Activated naive CD8-positive, alpha-beta T cell treated with anti-CD3 and anti-CD28 coated beads for 36 hours (primary cell): ENCODE measurements at regions not wholly inside any gene's neighbourhood (a gene's known extent, or its start where the extent isn't known, plus 50 kb on each side); places are given as distances from the start of the nearest gene placed in this dataset.

ENCODE experiments used
- DNase-seq: peaks from one replicate; pipeline ENCODE4 v3.0.0; 2021
- H3K27ac Mint-ChIP-seq: one replicate; pipeline ENCODE4 v1.8.0; 2022; ENCODE audit warnings: mild to moderate bottlenecking, moderate library complexity, mixed read lengths
- H3K27me3 Mint-ChIP-seq: one replicate; pipeline ENCODE4 v1.8.0; 2022; ENCODE audit warnings: mild to moderate bottlenecking, mixed read lengths
- H3K36me3 Mint-ChIP-seq: one replicate; pipeline ENCODE4 v1.8.0; 2021; ENCODE audit warnings: mild to moderate bottlenecking, mixed read lengths
- H3K4me1 Mint-ChIP-seq: one replicate; pipeline ENCODE4 v1.8.0; 2021; ENCODE audit warnings: mixed read lengths
- H3K4me3 Mint-ChIP-seq: one replicate; pipeline ENCODE4 v1.8.0; 2022; ENCODE audit warnings: mild to moderate bottlenecking, moderate library complexity, mixed read lengths
- H3K9me3 Mint-ChIP-seq: one replicate; pipeline ENCODE4 v1.8.0; 2022; ENCODE audit warnings: mixed read lengths

- H3K27ac Mint-ChIP-seq: no peak overlapping the region
- H3K27me3 Mint-ChIP-seq: peaks cover 14% of the 10 kb centered on the region
- H3K9me3 Mint-ChIP-seq: no peaks in the 10 kb centered on the region
- no peaks in the 10 kb centered on the region for H3K36me3 Mint-ChIP-seq
- no peak for DNase-seq
- H3K4me1 Mint-ChIP-seq: peaks cover 9% of the 10 kb centered on the region
- no peak overlapping the region for H3K4me3 Mint-ChIP-seq
Observed at GRCh38 chr5:133750856-133751255, 138.5 kb upstream of the FSTL4 start.

GRCh38 chr5:133750356-133750755 is 138.0 kb upstream of the FSTL4 start:
- Mint-ChIP-seq H3K4me3 (no peak overlapping the region), H3K4me1 (peaks cover 9% of the 10 kb centered on the region), H3K27ac (no peak overlapping the region), H3K36me3 (no peaks in the 10 kb centered on the region), H3K27me3 (peaks cover 9% of the 10 kb centered on the region), H3K9me3 (no peaks in the 10 kb centered on the region)
- no peak for DNase-seq

DNA sequence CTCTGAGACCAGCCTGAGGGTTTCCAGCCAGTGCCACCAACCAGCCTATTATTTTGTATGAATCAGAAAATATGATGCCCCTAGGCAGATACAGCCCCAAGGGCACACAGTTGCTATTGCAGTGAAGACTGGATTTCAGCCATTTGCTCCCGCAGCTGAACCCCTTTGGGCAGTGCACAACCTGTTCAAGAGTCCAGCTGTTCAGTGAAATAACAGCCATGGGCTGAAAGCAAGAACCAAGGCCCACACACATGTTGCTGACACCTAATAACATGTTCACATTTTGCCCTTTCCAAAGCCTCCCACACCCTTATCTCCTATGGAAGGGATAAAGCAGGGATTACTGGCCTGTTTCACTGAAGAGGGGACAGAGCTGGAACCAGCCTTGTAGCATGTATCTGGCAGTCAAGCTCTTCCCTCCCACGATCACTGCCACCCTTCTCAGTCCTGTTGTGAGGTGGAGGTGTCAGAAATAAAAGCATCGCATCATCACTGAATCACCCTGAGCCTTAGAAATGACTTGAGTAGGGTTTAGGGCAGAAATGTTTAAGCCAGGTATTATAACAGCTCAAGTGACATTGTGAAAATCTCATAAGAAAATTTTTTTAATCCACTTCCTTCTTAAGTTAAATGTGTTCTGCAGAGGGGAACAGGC is 137.1 kb upstream of the FSTL4 start:
- Mint-ChIP-seq H3K36me3 (no peaks in the 10 kb centered on the region), H3K4me1 (peaks cover 4% of the 10 kb centered on the region)
- DNase-seq: no peak

DNA sequence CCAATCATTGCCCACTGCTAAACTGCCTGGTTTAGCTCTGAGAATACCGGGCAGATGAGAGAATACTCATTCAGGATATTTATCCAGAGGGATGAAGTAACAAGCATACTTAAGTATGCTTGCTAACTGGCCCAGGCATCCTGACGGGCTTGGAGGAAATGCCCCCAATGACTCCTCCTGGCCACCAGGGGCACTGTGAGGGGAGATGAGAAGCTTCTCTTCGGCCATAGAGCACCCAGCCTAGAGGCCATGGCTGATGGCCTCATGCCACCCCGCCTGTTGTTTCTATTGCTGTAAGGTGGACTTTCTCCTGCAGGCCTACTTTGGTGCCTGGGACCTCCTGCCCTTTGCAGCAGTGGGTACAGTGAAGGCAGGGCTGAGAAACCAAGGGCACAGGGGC is 134.5 kb upstream of the FSTL4 start:
- peaks cover 2% of the 10 kb centered on the region for H3K4me1 Mint-ChIP-seq
- peaks cover 5% of the 10 kb centered on the region for H3K27me3 Mint-ChIP-seq
- H3K4me3 Mint-ChIP-seq: no peak overlapping the region
- no peak overlapping the region for H3K27ac Mint-ChIP-seq
- DNase-seq: peak; percentile 34
- H3K36me3 Mint-ChIP-seq: no peaks in the 10 kb centered on the region
- H3K9me3 Mint-ChIP-seq: no peaks in the 10 kb centered on the region

More for the DNA sequence above, 137.1 kb upstream of the FSTL4 start:
- Mint-ChIP-seq H3K27me3 (peaks cover 4% of the 10 kb centered on the region), H3K27ac (no peak overlapping the region), H3K9me3 (no peaks in the 10 kb centered on the region), H3K4me3 (no peak overlapping the region)

DNA sequence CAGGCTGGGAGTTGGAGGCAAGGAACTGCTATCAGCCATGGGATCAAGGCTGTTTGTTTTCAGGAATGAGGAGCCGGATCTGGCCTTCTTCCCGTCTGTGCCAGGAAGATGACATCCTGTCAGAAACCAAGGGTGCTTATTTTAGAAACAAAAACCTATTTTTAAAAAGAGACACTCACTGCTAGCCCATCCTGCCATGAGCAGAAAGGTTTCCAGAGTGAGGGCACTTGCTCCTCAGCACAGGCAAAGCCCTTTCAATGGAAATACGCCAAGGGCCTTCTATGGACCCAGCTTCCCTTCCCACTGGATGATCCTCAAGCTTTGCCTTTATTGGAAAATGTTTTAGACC is 132.6 kb upstream of the FSTL4 start:
- H3K27me3 Mint-ChIP-seq: peaks cover 8% of the 10 kb centered on the region
- H3K9me3 Mint-ChIP-seq: no peaks in the 10 kb centered on the region
- peaks cover 2% of the 10 kb centered on the region for H3K4me1 Mint-ChIP-seq
- no peak overlapping the region for H3K4me3 Mint-ChIP-seq
- H3K27ac Mint-ChIP-seq: no peak overlapping the region
- no peaks in the 10 kb centered on the region for H3K36me3 Mint-ChIP-seq
- no peak for DNase-seq

GRCh38 chr5:133744051-133744959 is 132.0 kb upstream of the FSTL4 start:
- Mint-ChIP-seq H3K9me3 (no peaks in the 10 kb centered on the region), H3K4me1 (no peaks in the 10 kb centered on the region), H3K36me3 (no peaks in the 10 kb centered on the region), H3K4me3 (no peak overlapping the region), H3K27me3 (peaks cover 8% of the 10 kb centered on the region), H3K27ac (peak overlapping the region; percentile 30)
- no peak for DNase-seq

DNA sequence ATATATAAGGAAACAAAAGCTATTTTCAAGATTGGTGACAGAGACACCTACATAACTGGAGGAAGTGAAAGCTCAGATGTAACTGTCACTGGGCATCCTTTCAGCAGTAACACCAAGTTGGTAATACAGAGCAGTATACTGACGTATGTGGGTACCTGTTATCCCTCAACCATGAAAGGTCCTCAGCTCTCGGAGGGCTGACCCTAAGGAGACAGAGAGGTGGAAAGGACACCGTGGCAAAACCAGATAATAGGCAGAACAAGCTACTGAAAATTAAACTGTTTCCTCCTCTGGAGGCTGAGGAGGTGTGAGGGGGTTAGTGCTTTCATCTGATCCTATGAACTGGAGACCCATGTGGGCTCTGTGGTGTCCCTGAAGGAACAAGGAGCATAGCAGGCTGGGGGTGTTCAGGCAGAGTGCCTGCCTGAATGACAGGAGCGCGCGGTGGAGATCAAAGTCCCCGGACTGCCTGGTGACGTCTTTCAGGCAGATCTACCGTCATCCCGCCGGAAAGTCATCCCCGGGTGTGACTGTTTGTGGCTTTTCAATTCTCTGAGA is 130.2 kb upstream of the FSTL4 start:
- Mint-ChIP-seq H3K4me3 (no peak overlapping the region), H3K4me1 (peaks cover 2% of the 10 kb centered on the region), H3K36me3 (no peaks in the 10 kb centered on the region), H3K27me3 (peaks cover 8% of the 10 kb centered on the region), H3K9me3 (no peaks in the 10 kb centered on the region), H3K27ac (no peak overlapping the region)
- no peak for DNase-seq

- H3K27me3 Mint-ChIP-seq: peaks cover 8% of the 10 kb centered on the region
- H3K4me3 Mint-ChIP-seq: no peak overlapping the region
- peaks cover 2% of the 10 kb centered on the region for H3K4me1 Mint-ChIP-seq
- H3K9me3 Mint-ChIP-seq: no peaks in the 10 kb centered on the region
- H3K36me3 Mint-ChIP-seq: no peaks in the 10 kb centered on the region
- H3K27ac Mint-ChIP-seq: no peak overlapping the region
- no peak for DNase-seq
Observed at GRCh38 chr5:133741818-133742355, 129.5 kb upstream of the FSTL4 start.

- H3K27me3 Mint-ChIP-seq: peaks cover 8% of the 10 kb centered on the region
- no peak overlapping the region for H3K4me3 Mint-ChIP-seq
- peaks cover 2% of the 10 kb centered on the region for H3K4me1 Mint-ChIP-seq
- H3K36me3 Mint-ChIP-seq: no peaks in the 10 kb centered on the region
- no peak for DNase-seq
- H3K27ac Mint-ChIP-seq: no peak overlapping the region
- no peaks in the 10 kb centered on the region for H3K9me3 Mint-ChIP-seq
Observed at GRCh38 chr5:133741396-133741795, 129.1 kb upstream of the FSTL4 start.

GRCh38 chr5:133739181-133739780 is 126.9 kb upstream of the FSTL4 start:
- Mint-ChIP-seq H3K9me3 (no peaks in the 10 kb centered on the region), H3K36me3 (no peaks in the 10 kb centered on the region), H3K27me3 (peaks cover 3% of the 10 kb centered on the region), H3K27ac (no peak overlapping the region), H3K4me3 (no peak overlapping the region), H3K4me1 (peaks cover 2% of the 10 kb centered on the region)
- no peak for DNase-seq

- DNase-seq: no peak
- H3K27me3 Mint-ChIP-seq: peaks cover 3% of the 10 kb centered on the region
- H3K27ac Mint-ChIP-seq: no peak overlapping the region
- no peaks in the 10 kb centered on the region for H3K9me3 Mint-ChIP-seq
- no peaks in the 10 kb centered on the region for H3K36me3 Mint-ChIP-seq
- H3K4me3 Mint-ChIP-seq: no peak overlapping the region
- H3K4me1 Mint-ChIP-seq: peaks cover 2% of the 10 kb centered on the region
Observed at GRCh38 chr5:133738271-133738670, 125.9 kb upstream of the FSTL4 start.

- DNase-seq: no peak
- H3K4me3 Mint-ChIP-seq: no peak overlapping the region
- H3K4me1 Mint-ChIP-seq: peaks cover 2% of the 10 kb centered on the region
- no peaks in the 10 kb centered on the region for H3K36me3 Mint-ChIP-seq
- peaks cover 3% of the 10 kb centered on the region for H3K27me3 Mint-ChIP-seq
- no peak overlapping the region for H3K27ac Mint-ChIP-seq
- no peaks in the 10 kb centered on the region for H3K9me3 Mint-ChIP-seq
Observed at GRCh38 chr5:133736512-133736911, 124.2 kb upstream of the FSTL4 start.

GRCh38 chr5:133735346-133735745 is 123.0 kb upstream of the FSTL4 start:
- H3K4me1 Mint-ChIP-seq: peaks cover 2% of the 10 kb centered on the region
- no peak overlapping the region for H3K4me3 Mint-ChIP-seq
- DNase-seq: no peak
- H3K36me3 Mint-ChIP-seq: no peaks in the 10 kb centered on the region
- H3K27me3 Mint-ChIP-seq: no peaks in the 10 kb centered on the region
- H3K9me3 Mint-ChIP-seq: no peaks in the 10 kb centered on the region
- H3K27ac Mint-ChIP-seq: no peak overlapping the region

- Mint-ChIP-seq H3K9me3 (no peaks in the 10 kb centered on the region), H3K36me3 (no peaks in the 10 kb centered on the region), H3K4me1 (peaks cover 2% of the 10 kb centered on the region), H3K4me3 (no peak overlapping the region), H3K27ac (no peak overlapping the region), H3K27me3 (no peaks in the 10 kb centered on the region)
- DNase-seq: no peak
Observed at GRCh38 chr5:133734916-133735315, 122.6 kb upstream of the FSTL4 start.

DNA sequence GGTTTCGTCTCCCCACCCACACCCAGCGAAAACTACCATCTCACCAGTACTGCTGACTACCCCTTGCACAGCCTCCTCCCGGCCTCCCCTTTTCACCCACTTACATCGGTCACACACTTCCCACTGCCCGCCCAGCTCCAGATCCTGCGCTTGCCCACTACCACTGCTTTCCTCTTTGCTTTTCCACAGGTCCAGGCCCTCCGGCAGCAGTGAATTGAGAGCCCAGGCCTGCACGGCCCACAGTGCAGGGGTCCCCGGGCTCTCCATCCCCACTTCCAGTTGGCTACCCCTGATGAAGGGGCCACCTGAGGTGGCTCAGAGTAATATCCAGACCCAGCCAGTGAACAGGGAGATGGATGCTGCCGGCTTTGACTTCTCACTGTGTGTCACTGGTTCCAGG is 120.2 kb upstream of the FSTL4 start:
- H3K27ac Mint-ChIP-seq: no peak overlapping the region
- DNase-seq: no peak
- H3K4me3 Mint-ChIP-seq: no peak overlapping the region
- H3K9me3 Mint-ChIP-seq: no peaks in the 10 kb centered on the region
- H3K4me1 Mint-ChIP-seq: no peaks in the 10 kb centered on the region
- no peaks in the 10 kb centered on the region for H3K36me3 Mint-ChIP-seq
- H3K27me3 Mint-ChIP-seq: no peaks in the 10 kb centered on the region
